ENCODE measurements at regions not wholly inside any gene's neighbourhood (a gene's known extent, or its start where the extent isn't known, plus 50 kb on each side); places are given as distances from the start of the nearest gene placed in this dataset.

GRCh38 chr21:28768753-28769152 lies 223.9 kb downstream of the LTN1 start:
- ChIA-PET POLR2A (no interaction called here), CTCF (interaction anchor here (1.1 to 1.8 kb wide), 2 partner anchors 12 to 23 kb away, joined by 3 to 8 read pairs; no protein-coding TSS in a partner anchor)
- H3K79me2 ChIP-seq (ENCODE audit: control insufficient read depth, insufficient read depth, low read length): no peaks in the 10 kb centered on the region
- H3K4me2 ChIP-seq (ENCODE audit: insufficient read depth, low read length): no peak overlapping the region
- H3K36me3 ChIP-seq (ENCODE audit: control insufficient read depth in 2 of 2, extremely low read depth in 1 of 2, insufficient read depth in 2 of 2, low read length in 2 of 2): no peaks in the 10 kb centered on the region
- H3K27me3 ChIP-seq (ENCODE audit: control insufficient read depth in 2 of 2, insufficient read depth in 2 of 2, low read length in 2 of 2): peaks cover 0 to 3% of the 10 kb centered on the region in 2 experiments
- no peak overlapping the region for H3K27ac ChIP-seq (ENCODE audit: insufficient read depth, low read depth, low read length)
- intact Hi-C loops (cut with micrococcal nuclease) (no loop called here), dilution Hi-C loops (cut with MboI; ENCODE audit: extremely low pct_ligation_motif_present, low sequenced_read_pairs) (no loop called here)
- H4K20me1 ChIP-seq (replicated peaks; ENCODE audit: control insufficient read depth, extremely low read depth, insufficient read depth, low read length): no peaks in the 10 kb centered on the region
- FAIRE-seq (no peak), DNase-seq (ENCODE audit: low read depth, low spot score) (no peak)
- no peaks in the 10 kb centered on the region for H3K9me1 ChIP-seq (replicated peaks; ENCODE audit: control insufficient read depth, extremely low read depth, insufficient read depth, low read length)
- no TSS peak for BruUV-seq (replicated peaks)
- TF ChIP-seq GATA2 (IDR thresholded peaks at IDR 0.05; ENCODE audit: insufficient read depth, insufficient read length, low read depth, low read length) (no peak), MYC (IDR thresholded peaks at IDR 0.05; ENCODE audit: low read depth, low read length) (no peak), CTCF (IDR thresholded peaks at IDR 0.05; ENCODE audit: extremely low read depth in 1 of 2, insufficient read depth in 1 of 2, low read depth in 1 of 2, low read length in 2 of 2) (no peak), JUN (IDR thresholded peaks at IDR 0.05; ENCODE audit: borderline replicate concordance, insufficient read depth, insufficient read length, low read depth) (no peak), POLR2A (IDR thresholded peaks at IDR 0.05; ENCODE audit: low read depth, low read length) (no peak), POLR2AphosphoS5 (IDR thresholded peaks at IDR 0.05; ENCODE audit: insufficient read depth, low read depth, low read length) (no peak), MAX (IDR thresholded peaks at IDR 0.05; ENCODE audit: insufficient read depth, insufficient read length) (no peak), FOS (IDR thresholded peaks at IDR 0.05; ENCODE audit: borderline replicate concordance, insufficient read depth, low read length) (no peak), EZH2 (IDR thresholded peaks at IDR 0.05; ENCODE audit: borderline replicate concordance, low read depth, low read length, severe bottlenecking) (no peak)
- H3K4me3 ChIP-seq (replicated peaks in 1 of 3; ENCODE audit: insufficient read depth in 1 of 3, low read depth in 1 of 3, low read length in 3 of 3): no peak overlapping the region
- no peak overlapping the region for H2AFZ ChIP-seq (ENCODE audit: low read depth, low read length)
- H3K9me3 ChIP-seq (replicated peaks; ENCODE audit: control insufficient read depth, insufficient read depth, low read length): no peaks in the 10 kb centered on the region
- H3K9ac ChIP-seq (replicated peaks; ENCODE audit: extremely low read depth, insufficient read depth, low read length): no peak overlapping the region
- H3K4me1 ChIP-seq (ENCODE audit: control insufficient read depth, extremely low read depth, insufficient read depth, low read length): no peaks in the 10 kb centered on the region
